22Rv1 (cell line): ENCODE measurements at regions not wholly inside any gene's neighbourhood (a gene's known extent, or its start where the extent isn't known, plus 50 kb on each side); places are given as distances from the start of the nearest gene placed in this dataset.
"Not testable (repeated sequence)": the region's sequence is repeated elsewhere in the genome, so short reads cannot be mapped to it uniquely, and the experiment has no call there.

Experiments
- H3K27ac ChIP-seq: fragments of 450-650 bp; 2 replicates; pipeline ENCODE4 v1.5.1; 2017
- ZFX ChIP-seq: fragments of 450-650 bp; IDR thresholded peaks from 2 replicates; pipeline ENCODE4 v1.6.1; 2017; ENCODE audit warnings: antibody characterized with exemption, borderline replicate concordance
- TF ChIP-seq, protein P1 (sequence below): fragments of 450-650 bp; IDR thresholded peaks from 2 replicates; pipeline ENCODE4 v1.5.1; 2017; ENCODE audit warnings: mild to moderate bottlenecking

GRCh38 chr4:19167311-19167710 is 1084.4 kb upstream of the SLIT2 start:
- TF ChIP-seq, protein P1, sequence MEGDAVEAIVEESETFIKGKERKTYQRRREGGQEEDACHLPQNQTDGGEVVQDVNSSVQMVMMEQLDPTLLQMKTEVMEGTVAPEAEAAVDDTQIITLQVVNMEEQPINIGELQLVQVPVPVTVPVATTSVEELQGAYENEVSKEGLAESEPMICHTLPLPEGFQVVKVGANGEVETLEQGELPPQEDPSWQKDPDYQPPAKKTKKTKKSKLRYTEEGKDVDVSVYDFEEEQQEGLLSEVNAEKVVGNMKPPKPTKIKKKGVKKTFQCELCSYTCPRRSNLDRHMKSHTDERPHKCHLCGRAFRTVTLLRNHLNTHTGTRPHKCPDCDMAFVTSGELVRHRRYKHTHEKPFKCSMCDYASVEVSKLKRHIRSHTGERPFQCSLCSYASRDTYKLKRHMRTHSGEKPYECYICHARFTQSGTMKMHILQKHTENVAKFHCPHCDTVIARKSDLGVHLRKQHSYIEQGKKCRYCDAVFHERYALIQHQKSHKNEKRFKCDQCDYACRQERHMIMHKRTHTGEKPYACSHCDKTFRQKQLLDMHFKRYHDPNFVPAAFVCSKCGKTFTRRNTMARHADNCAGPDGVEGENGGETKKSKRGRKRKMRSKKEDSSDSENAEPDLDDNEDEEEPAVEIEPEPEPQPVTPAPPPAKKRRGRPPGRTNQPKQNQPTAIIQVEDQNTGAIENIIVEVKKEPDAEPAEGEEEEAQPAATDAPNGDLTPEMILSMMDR = no peak
- no peak for TF ChIP-seq ZFX
- H3K27ac ChIP-seq = no peak overlapping the region

- no peak overlapping the region for H3K27ac ChIP-seq
- TF ChIP-seq ZFX = no peak
- TF ChIP-seq, protein P1 = no peak
Measured at GRCh38 chr4:19164334-19164733, 1087.4 kb upstream of the SLIT2 start.

- TF ChIP-seq, protein P1 = no peak
- no peak for TF ChIP-seq ZFX
Measured at GRCh38 chr4:19159874-19160273, 1091.8 kb upstream of the SLIT2 start.

DNA sequence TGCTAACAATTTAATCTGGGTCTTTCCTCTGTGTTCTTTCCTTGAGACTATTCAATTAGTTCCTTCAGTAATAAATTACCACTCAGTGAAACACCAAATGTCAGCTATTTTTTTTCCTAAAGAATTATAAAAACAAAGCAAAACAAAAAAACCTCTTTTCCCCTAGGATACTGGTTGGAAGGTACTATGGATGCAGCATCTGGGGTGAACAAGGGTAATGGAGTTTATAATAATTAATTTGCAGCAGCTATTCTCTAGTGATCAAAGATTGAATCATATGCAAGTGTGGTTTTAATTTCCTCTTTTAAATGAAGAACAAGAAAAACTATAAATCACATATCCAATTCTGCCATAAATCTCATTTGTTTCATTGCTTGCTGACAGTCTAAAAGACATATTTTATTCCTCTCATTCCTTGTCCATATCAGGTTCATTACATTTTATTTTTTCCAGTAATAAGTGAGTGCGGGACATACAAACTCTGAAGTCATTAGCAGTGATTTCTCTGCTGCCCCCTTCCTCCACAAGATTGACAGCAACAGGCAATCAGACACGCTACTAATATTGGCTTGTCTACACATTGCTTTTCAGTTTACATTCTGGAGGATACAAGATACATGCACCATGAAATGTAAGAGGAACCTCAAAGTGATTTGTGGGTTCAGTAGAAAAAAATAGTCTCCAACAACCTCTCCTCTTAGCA is 1093.4 kb upstream of the SLIT2 start:
- no peak overlapping the region for H3K27ac ChIP-seq
- no peak for TF ChIP-seq ZFX
- TF ChIP-seq, protein P1 = no peak

More at GRCh38 chr4:19159874-19160273, 1091.8 kb upstream of the SLIT2 start:
- H3K27ac ChIP-seq = no peak overlapping the region

DNA sequence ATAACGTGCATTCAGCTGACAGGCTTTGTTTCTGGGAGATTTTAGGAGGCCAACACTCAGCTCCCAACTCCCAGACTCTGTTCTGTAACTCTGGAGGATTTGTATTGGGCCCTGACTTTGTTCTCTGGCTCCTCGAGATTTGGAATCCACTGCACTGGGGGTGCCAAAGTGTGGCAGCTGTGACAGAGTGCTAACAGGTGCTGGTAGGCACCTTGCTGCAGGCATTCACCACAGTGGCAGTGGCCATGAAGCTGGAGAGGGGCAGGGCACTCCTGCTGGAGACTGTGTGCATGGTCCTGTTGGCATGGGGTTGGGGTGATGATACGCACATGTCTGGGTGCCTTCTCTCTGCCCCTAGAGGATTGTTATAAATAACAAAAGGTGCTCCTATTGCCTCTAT is 1094.9 kb upstream of the SLIT2 start:
- no peak for TF ChIP-seq ZFX
- TF ChIP-seq, protein P1 = no peak

DNA sequence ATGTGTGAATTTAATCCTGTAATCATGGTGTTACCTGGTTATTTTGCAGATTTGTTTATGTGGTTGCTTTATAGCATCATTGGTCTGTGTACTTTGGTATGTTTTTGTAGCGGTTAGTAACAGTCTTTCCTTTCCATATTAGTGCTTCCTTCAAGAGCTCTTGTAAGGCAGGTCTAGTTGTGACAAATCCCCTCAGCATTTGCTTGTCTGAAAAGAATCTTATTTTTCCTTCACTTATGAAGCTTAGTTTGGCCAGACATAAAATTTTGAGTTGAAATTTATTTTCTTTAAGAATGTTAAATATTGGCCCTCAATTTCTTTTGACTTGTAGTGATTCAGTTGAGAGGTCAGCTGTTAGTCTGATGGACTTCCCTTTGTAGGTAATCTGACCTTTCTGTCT is 1096.1 kb upstream of the SLIT2 start:
- H3K27ac ChIP-seq = no peak overlapping the region

More for the DNA sequence above, 1094.9 kb upstream of the SLIT2 start:
- H3K27ac ChIP-seq = no peak overlapping the region

DNA sequence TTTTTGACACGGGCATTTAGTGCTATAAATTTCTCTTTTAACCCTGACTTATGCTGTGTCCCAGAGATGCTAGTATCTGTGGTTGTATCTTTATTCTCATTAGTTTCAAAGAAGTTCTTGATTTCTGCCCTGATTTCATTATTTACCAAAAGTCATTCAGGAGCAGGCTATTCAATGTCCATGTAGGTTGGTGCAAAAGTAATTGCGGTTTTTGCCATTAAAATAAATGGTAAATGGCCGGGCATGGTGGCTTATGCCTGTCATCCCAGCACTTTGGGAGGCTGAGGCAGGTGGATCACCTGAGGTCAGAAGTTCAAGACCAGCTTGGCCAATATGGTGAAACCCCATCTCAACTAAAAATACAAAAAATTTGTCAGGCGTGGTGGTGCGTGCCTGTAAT is 1097.4 kb upstream of the SLIT2 start:
- not testable (repeated sequence) for H3K27ac ChIP-seq

More for the DNA sequence above, 1096.1 kb upstream of the SLIT2 start:
- TF ChIP-seq, protein P1 = no peak
- TF ChIP-seq ZFX = no peak

- TF ChIP-seq ZFX = no peak
- TF ChIP-seq, protein P1 = no peak
- no peak overlapping the region for H3K27ac ChIP-seq
Measured at GRCh38 chr4:19152264-19152663, 1099.4 kb upstream of the SLIT2 start.
